ENCODE measurements at regions not wholly inside any gene's neighbourhood (a gene's known extent, or its start where the extent isn't known, plus 50 kb on each side); places are given as distances from the start of the nearest gene placed in this dataset.

DNA sequence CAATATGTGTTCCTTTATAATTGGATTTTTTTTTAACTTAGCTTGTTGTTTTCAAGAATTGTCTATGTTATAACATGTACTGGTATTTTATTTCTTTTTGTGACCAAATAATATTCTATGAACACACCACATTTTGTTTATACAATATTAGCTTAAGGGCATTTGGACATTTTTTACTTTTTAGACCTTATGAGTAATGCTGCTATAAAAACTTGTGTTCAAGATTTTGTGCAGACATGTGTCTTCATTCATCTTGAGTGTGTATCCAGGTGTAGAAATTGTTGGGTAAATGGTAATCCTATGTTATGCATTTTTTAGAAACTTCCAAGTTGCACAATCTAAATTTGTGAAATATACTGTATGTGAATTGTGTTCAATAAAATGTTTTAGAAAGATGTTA lies 936.7 kb downstream of the CCSER2 start:
- Histone ChIP-seq H3K36me3 (replicated peaks in 1 of 2; ENCODE audit: control insufficient read depth in 1 of 2, insufficient read depth in 2 of 2, low read length in 2 of 2) (no peaks in the 10 kb centered on the region), H3K4me3 (replicated peaks in 1 of 3; ENCODE audit: low read depth in 2 of 3, low read length in 3 of 3) (no peak overlapping the region), H4K20me1 (ENCODE audit: insufficient read depth, low read length) (no peaks in the 10 kb centered on the region), H3K4me2 (replicated peaks; ENCODE audit: extremely low read depth, low read length, poor library complexity, severe bottlenecking) (no peak overlapping the region), H3K79me2 (ENCODE audit: insufficient read depth, low read length) (no peaks in the 10 kb centered on the region), H3K27me3 (ENCODE audit: control insufficient read depth in 2 of 2, insufficient read depth in 2 of 2, low read length in 2 of 2) (no peaks in the 10 kb centered on the region), H2AFZ (ENCODE audit: insufficient read depth, low read depth, low read length, poor library complexity, severe bottlenecking) (no peak overlapping the region), H3K27ac (ENCODE audit: low read depth in 1 of 2, low read length in 2 of 2) (no peak overlapping the region), H3K4me1 (ENCODE audit: control insufficient read depth in 1 of 2, insufficient read depth in 2 of 2, low read length in 2 of 2) (no peaks in the 10 kb centered on the region), H3K9ac (ENCODE audit: insufficient read depth, low read length, poor library complexity, severe bottlenecking) (no peak overlapping the region), H3K9me3 (replicated peaks in 1 of 2; ENCODE audit: control insufficient read depth in 1 of 2, insufficient read depth in 1 of 2, low read length in 2 of 2) (peaks cover 0 to 4% of the 10 kb centered on the region in 2 donors)
- no peak overlapping the region for H3K4me3 Mint-ChIP-seq
- no peak for DNase-seq
- TF ChIP-seq, protein P1, sequence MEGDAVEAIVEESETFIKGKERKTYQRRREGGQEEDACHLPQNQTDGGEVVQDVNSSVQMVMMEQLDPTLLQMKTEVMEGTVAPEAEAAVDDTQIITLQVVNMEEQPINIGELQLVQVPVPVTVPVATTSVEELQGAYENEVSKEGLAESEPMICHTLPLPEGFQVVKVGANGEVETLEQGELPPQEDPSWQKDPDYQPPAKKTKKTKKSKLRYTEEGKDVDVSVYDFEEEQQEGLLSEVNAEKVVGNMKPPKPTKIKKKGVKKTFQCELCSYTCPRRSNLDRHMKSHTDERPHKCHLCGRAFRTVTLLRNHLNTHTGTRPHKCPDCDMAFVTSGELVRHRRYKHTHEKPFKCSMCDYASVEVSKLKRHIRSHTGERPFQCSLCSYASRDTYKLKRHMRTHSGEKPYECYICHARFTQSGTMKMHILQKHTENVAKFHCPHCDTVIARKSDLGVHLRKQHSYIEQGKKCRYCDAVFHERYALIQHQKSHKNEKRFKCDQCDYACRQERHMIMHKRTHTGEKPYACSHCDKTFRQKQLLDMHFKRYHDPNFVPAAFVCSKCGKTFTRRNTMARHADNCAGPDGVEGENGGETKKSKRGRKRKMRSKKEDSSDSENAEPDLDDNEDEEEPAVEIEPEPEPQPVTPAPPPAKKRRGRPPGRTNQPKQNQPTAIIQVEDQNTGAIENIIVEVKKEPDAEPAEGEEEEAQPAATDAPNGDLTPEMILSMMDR (IDR thresholded peaks at IDR 0.05), result no peak
- peaks cover 0 to under 1% (median 0%) of the 10 kb centered on the region in 3 donors for H3K27me3 Mint-ChIP-seq (ENCODE audit: low read depth in 3 of 3)
- peaks cover 0 to 7% (median 3%) of the 10 kb centered on the region in 7 donors for H3K9me3 Mint-ChIP-seq
- H3K27ac Mint-ChIP-seq, result no peak overlapping the region
- no peaks in the 10 kb centered on the region for H3K4me1 Mint-ChIP-seq
- intact Hi-C loops (cut with micrococcal nuclease), result no loop called here
- no peaks in the 10 kb centered on the region for H3K36me3 Mint-ChIP-seq

DNA sequence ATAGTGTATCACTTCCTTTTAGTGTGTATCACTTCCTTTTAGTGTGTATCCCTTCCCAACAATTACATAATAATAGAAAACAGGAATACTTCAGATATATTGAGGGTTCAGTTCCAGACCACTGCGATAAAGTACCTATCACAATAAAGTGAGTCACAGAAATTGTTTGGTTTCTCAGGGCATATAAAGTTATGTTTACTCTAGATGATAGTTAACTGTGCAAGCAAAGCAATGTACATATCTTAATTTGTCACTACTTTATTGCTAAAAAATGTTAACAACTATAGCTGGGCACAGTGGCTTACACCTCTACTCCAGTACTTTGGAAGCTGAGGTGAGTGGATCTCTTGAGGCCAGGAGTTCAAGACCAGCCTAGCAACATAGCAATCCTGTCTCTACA lies 938.4 kb downstream of the CCSER2 start:
- H3K4me3 Mint-ChIP-seq, result no peak overlapping the region
- WGBS (ENCODE audit: insufficient coverage), result no CpG with 5 or more reads among the region's 1 CpG

More for the DNA sequence above, 938.4 kb downstream of the CCSER2 start:
- TF ChIP-seq, protein P1 (IDR thresholded peaks at IDR 0.05), result no peak
- H3K27ac ChIP-seq (ENCODE audit: low read depth in 1 of 2, low read length in 2 of 2), result no peak overlapping the region
- no peak for DNase-seq
- Mint-ChIP-seq H3K27me3 (ENCODE audit: low read depth in 3 of 3) (no peaks in the 10 kb centered on the region), H3K4me1 (no peaks in the 10 kb centered on the region), H3K36me3 (no peaks in the 10 kb centered on the region), H3K9me3 (peaks cover 0 to 9% (median 2%) of the 10 kb centered on the region in 7 donors), H3K27ac (no peak overlapping the region)
- intact Hi-C loops (cut with micrococcal nuclease), result no loop called here
- no peaks in the 10 kb centered on the region for H3K27me3 ChIP-seq (ENCODE audit: control insufficient read depth in 2 of 2, insufficient read depth in 2 of 2, low read length in 2 of 2)
- H3K4me2 ChIP-seq (replicated peaks; ENCODE audit: extremely low read depth, low read length, poor library complexity, severe bottlenecking), result no peak overlapping the region
- H3K79me2 ChIP-seq (ENCODE audit: insufficient read depth, low read length), result no peaks in the 10 kb centered on the region
- H3K4me3 ChIP-seq (replicated peaks in 1 of 3; ENCODE audit: low read depth in 2 of 3, low read length in 3 of 3), result no peak overlapping the region
- H3K36me3 ChIP-seq (replicated peaks in 1 of 2; ENCODE audit: control insufficient read depth in 1 of 2, insufficient read depth in 2 of 2, low read length in 2 of 2), result no peaks in the 10 kb centered on the region
- H3K9me3 ChIP-seq (replicated peaks in 1 of 2; ENCODE audit: control insufficient read depth in 1 of 2, insufficient read depth in 1 of 2, low read length in 2 of 2), result peaks cover 0 to 10% of the 10 kb centered on the region in 2 donors
- no peaks in the 10 kb centered on the region for H3K4me1 ChIP-seq (ENCODE audit: control insufficient read depth in 1 of 2, insufficient read depth in 2 of 2, low read length in 2 of 2)
- no peaks in the 10 kb centered on the region for H4K20me1 ChIP-seq (ENCODE audit: insufficient read depth, low read length)
- H3K9ac ChIP-seq (ENCODE audit: insufficient read depth, low read length, poor library complexity, severe bottlenecking), result no peak overlapping the region
- H2AFZ ChIP-seq (ENCODE audit: insufficient read depth, low read depth, low read length, poor library complexity, severe bottlenecking), result no peak overlapping the region
